ACHN (cell line): ENCODE measurements at regions not wholly inside any gene's neighbourhood (a gene's known extent, or its start where the extent isn't known, plus 50 kb on each side); places are given as distances from the start of the nearest gene placed in this dataset.
"Not testable (repeated sequence)": the region's sequence is repeated elsewhere in the genome, so short reads cannot be mapped to it uniquely, and the experiment has no call there.

Experiments
- DNase-seq: peaks from one replicate; pipeline ENCODE4 v3.0.0-alpha.2; 2015
- in situ Hi-C: cut with HindIII; loops from 2 replicates; pipeline ENCODE4 v1.10.0; 2017; ENCODE audit warnings: low sequenced_read_pairs, low pct_ligation_motif_present, low pct_unique_long_range_greater_than_20kb

GRCh38 chr5:115696141-115696650, 70.4 kb upstream of the TMED7 start:
- in situ Hi-C loops = no loop called here
- no peak for DNase-seq

- in situ Hi-C loops = no loop called here
- no peak for DNase-seq
Observed at GRCh38 chr5:115695310-115695880, 69.6 kb upstream of the TMED7 start.

DNA sequence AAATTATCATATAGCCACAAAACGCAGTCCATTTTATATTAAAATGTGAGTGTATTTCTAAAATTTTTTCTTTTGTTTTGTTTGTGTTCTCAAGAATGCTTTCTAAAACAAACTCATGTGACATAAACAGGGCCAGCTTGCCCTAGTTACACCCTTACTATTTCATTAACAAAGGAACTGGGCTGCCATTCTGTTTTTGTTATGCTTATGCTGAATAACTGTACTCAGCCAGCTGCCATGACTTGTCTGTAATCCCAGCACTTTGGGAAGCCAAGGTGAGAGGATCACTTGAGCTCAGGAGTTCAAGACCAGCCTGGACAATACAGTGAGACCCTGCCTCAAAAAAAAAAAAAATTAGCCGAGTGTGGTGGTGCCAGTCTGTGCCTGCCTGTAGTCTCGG, 66.0 kb upstream of the TMED7 start:
- in situ Hi-C loops, DNase-seq: not testable (repeated sequence)

- in situ Hi-C loops = no loop called here
- no peak for DNase-seq
Observed at GRCh38 chr5:115686738-115687074, 60.9 kb upstream of the TMED7 start.

- in situ Hi-C loops = no loop called here
Observed at GRCh38 chr5:115686051-115686737, 60.4 kb upstream of the TMED7 start.

DNA sequence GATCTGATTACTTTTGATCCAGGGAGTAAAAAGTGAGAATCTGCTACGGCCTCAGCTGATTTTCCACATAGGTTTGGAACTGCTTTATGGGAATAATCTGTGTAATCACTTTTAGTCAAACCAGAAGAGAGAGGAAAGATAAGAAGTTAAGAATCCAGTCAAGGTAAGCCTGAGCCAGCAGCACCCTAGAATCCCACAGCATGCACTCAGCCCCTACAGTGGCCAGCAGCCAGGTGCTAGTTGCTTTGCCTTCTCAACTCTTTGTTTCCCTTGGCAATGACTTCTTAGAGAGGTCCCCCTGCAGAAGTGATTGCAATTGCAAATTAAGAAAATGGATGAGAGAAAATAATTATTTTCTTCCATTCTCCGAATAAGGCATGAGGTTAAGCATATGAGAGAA, 59.7 kb upstream of the TMED7 start:
- in situ Hi-C loops = no loop called here
- DNase-seq = no peak

More at GRCh38 chr5:115686051-115686737, 60.4 kb upstream of the TMED7 start:
- DNase-seq = peak; percentile 25

DNA sequence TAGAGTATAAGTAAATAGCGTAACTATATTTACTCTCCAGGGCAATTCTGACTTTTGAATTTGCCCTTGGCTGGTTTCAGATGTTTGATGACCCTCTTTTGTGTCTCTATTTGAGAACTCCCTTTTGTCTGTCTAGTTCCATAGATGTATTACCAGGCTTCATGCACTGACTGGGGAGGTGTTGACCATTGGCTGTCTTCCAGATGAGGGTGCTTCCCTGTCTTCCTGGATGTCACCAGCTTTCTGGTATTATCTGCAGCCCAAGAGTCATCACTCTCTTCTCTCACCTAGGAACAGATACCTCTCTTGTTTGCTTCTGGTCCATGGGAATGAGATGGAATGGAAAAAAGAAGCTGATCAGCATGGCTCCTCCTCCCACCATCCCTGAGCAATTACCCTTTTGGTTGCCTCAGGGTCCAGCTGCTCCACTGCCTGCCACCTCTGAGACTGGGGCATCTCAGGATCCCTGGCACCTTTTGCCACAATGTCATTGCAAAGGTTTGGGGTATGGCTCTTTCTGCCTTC, 58.7 kb upstream of the TMED7 start:
- no peak for DNase-seq
- in situ Hi-C loops = no loop called here

- in situ Hi-C loops = no loop called here
- no peak for DNase-seq
Observed at GRCh38 chr5:115683081-115683480, 57.2 kb upstream of the TMED7 start.
